ENCODE measurements at regions not wholly inside any gene's neighbourhood (a gene's known extent, or its start where the extent isn't known, plus 50 kb on each side); places are given as distances from the start of the nearest gene placed in this dataset.

DNA sequence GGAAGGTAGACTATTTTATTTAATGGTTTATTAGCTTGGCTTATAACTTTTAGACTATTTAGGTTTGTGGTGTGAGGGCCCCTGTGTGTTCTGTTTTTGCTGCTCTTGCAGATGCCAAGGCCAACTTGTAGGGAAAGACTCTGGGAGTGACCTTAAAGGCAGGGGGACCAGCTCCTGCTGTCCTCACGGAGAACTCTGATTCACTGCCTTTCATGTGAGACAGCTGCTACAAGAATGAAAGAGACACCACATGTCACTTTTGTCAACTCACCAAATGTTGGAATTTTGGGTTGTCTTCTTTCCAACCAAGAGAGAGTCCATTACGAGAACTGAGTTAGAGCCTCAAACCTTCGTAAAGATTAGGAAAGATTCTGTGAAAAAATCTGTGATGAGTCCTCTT is 258.3 kb upstream of the ADAMTSL1 start:
- Histone ChIP-seq H3K27me3 (replicated peaks; ENCODE audit: insufficient read depth) (no peaks in the 10 kb centered on the region), H3K36me3 (no peaks in the 10 kb centered on the region), H3K9me3 (no peaks in the 10 kb centered on the region), H3K4me1 (replicated peaks) (no peaks in the 10 kb centered on the region), H3K4me3 (no peak overlapping the region), H3K27ac (no peak overlapping the region)
- TF ChIP-seq, protein P1, sequence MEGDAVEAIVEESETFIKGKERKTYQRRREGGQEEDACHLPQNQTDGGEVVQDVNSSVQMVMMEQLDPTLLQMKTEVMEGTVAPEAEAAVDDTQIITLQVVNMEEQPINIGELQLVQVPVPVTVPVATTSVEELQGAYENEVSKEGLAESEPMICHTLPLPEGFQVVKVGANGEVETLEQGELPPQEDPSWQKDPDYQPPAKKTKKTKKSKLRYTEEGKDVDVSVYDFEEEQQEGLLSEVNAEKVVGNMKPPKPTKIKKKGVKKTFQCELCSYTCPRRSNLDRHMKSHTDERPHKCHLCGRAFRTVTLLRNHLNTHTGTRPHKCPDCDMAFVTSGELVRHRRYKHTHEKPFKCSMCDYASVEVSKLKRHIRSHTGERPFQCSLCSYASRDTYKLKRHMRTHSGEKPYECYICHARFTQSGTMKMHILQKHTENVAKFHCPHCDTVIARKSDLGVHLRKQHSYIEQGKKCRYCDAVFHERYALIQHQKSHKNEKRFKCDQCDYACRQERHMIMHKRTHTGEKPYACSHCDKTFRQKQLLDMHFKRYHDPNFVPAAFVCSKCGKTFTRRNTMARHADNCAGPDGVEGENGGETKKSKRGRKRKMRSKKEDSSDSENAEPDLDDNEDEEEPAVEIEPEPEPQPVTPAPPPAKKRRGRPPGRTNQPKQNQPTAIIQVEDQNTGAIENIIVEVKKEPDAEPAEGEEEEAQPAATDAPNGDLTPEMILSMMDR (IDR thresholded peaks at IDR 0.05): no peak
- TF ChIP-seq POLR2A (IDR thresholded peaks at IDR 0.05) (no peak), POLR2AphosphoS5 (IDR thresholded peaks at IDR 0.05) (no peak)
- no peak for DNase-seq (ENCODE audit: low spot score)
- intact Hi-C loops (cut with DNase I): no loop called here
- WGBS: 83% methylated on average over 3 of the region's 3 CpGs

DNA sequence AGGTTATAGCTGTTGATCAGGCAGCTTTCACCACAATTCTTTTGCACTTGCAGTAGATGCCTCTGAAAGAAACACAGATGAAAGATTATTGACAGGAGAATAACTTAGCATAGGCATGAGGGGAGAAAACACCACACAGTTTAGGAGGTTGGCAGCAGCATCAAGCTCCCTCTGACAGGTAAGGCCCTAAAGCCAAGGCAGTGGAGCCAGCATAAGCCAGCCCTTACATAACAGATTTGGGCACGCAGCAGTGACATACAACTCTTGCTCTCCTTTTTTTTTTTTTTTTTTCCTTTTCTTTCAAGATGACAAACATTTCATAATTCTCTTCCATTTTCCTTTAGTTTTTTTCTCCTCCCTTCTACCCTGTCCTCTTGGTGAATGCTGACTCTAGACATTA is 257.6 kb upstream of the ADAMTSL1 start:
- Histone ChIP-seq H3K27ac (no peak overlapping the region), H3K36me3 (no peaks in the 10 kb centered on the region), H3K9me3 (no peaks in the 10 kb centered on the region), H3K4me3 (no peak overlapping the region), H3K27me3 (replicated peaks; ENCODE audit: insufficient read depth) (no peaks in the 10 kb centered on the region), H3K4me1 (replicated peaks) (no peaks in the 10 kb centered on the region)
- 33% methylated on average over 1 of the region's 1 CpG for WGBS
- intact Hi-C loops (cut with DNase I): no loop called here
- no peak for DNase-seq (ENCODE audit: low spot score)
- TF ChIP-seq POLR2A (IDR thresholded peaks at IDR 0.05) (no peak), POLR2AphosphoS5 (IDR thresholded peaks at IDR 0.05) (no peak)
- TF ChIP-seq, protein P1 (IDR thresholded peaks at IDR 0.05): no peak

DNA sequence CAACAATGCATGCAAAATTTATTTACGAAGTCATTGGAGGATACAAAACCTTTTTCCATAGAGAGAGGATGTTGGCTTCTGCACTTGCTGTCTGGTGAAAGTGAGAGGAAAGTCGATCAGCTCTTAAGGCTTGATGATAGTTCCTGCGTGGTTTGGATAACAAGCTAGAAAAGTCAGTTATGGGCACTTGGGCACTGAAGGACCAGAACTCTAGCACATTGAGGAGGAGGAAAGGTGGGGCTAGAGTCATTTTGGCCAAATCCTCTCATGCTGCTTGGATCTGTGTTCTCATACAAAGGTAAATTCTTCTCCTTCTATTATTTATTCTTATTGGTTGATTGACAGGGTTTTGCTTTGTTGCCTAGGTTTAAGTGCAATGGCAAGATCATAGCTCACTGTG is 245.9 kb upstream of the ADAMTSL1 start:
- Histone ChIP-seq H3K27ac (no peak overlapping the region), H3K27me3 (replicated peaks; ENCODE audit: insufficient read depth) (no peaks in the 10 kb centered on the region), H3K4me3 (no peak overlapping the region), H3K4me1 (replicated peaks) (no peaks in the 10 kb centered on the region), H3K36me3 (no peaks in the 10 kb centered on the region), H3K9me3 (no peaks in the 10 kb centered on the region)
- intact Hi-C loops (cut with DNase I): no loop called here
- DNase-seq (ENCODE audit: low spot score): no peak
- TF ChIP-seq, protein P1 (IDR thresholded peaks at IDR 0.05): no peak
- TF ChIP-seq POLR2A (IDR thresholded peaks at IDR 0.05) (no peak), POLR2AphosphoS5 (IDR thresholded peaks at IDR 0.05) (no peak)
- 87% methylated on average over 3 of the region's 3 CpGs for WGBS

DNA sequence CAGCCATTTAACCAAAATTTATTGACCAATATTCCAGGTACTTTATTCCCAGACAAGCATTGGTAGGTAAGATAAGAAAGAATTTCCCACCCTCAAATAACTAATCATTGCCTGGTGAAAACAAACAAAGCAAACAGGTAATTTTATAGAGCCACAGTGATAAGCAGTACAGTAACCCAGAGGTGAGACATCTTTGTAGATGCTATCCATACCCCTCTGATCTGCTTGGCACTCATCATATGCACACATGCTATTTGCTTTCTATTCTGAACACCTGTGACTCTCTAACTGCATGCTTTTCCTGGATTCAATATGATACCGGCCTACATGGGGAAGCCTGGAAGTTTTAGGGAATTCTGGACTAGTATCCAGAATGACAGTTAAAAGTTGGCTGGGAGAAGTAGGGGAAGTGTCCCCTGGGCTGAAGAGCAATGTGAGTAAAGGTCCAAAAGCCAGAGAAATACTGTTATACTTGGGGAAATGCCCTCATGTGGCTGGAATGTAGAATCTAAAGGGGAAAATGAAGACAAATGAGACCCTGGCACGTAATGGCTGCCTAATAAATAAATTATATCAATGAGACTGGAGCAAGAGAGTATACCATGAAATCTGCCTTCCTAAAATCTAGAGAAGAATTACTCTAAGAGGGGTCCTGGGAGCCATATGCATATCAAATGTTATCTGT is 243.8 kb upstream of the ADAMTSL1 start:
- Histone ChIP-seq H3K4me1 (replicated peaks) (no peaks in the 10 kb centered on the region), H3K36me3 (no peaks in the 10 kb centered on the region), H3K27me3 (replicated peaks; ENCODE audit: insufficient read depth) (no peaks in the 10 kb centered on the region), H3K27ac (no peak overlapping the region), H3K9me3 (no peaks in the 10 kb centered on the region), H3K4me3 (no peak overlapping the region)
- 91% methylated on average over 2 of the region's 2 CpGs for WGBS
- intact Hi-C loops (cut with DNase I): no loop called here
- no peak for DNase-seq (ENCODE audit: low spot score)
- no peak for TF ChIP-seq POLR2A (IDR thresholded peaks at IDR 0.05)
- no peak for TF ChIP-seq POLR2AphosphoS5 (IDR thresholded peaks at IDR 0.05)
- TF ChIP-seq, protein P1 (IDR thresholded peaks at IDR 0.05): no peak

DNA sequence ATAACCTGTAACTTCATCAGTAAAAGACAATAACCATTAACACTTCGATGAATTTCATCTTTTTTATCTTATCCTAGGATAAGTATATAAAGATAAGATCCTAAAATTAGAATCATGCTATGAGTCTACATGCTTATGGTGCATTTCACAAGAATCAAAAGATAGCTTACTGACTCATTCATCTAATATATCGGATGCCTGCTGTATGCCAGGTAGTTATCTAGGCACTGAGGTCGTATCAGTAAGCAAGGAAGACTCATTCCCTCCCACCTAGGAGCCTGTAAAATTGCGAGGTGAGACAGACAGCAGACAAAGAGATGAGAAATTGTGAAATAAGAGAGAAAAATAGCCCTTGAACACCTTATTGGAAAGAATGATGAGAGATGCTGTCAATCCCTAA is 240.6 kb upstream of the ADAMTSL1 start:
- H3K27me3 ChIP-seq (replicated peaks; ENCODE audit: insufficient read depth): no peaks in the 10 kb centered on the region
- TF ChIP-seq POLR2AphosphoS5 (IDR thresholded peaks at IDR 0.05): no peak
- TF ChIP-seq, protein P1 (IDR thresholded peaks at IDR 0.05): no peak
- no peak for TF ChIP-seq POLR2A (IDR thresholded peaks at IDR 0.05)
- no peaks in the 10 kb centered on the region for H3K9me3 ChIP-seq
- intact Hi-C loops (cut with DNase I): no loop called here
- H3K4me1 ChIP-seq (replicated peaks): no peaks in the 10 kb centered on the region
- H3K27ac ChIP-seq: no peak overlapping the region
- no peak overlapping the region for H3K4me3 ChIP-seq
- DNase-seq (ENCODE audit: low spot score): no peak
- WGBS: 81% methylated on average over 4 of the region's 4 CpGs
- H3K36me3 ChIP-seq: no peaks in the 10 kb centered on the region

All from prostate gland (tissue), 2 donors.